ENCODE measurements at regions not wholly inside any gene's neighbourhood (a gene's known extent, or its start where the extent isn't known, plus 50 kb on each side); places are given as distances from the start of the nearest gene placed in this dataset.

GRCh38 chr17:79167486-79167885, 92.9 kb downstream of the ENGASE start:
- no peak for TF ChIP-seq LEF1 (IDR thresholded peaks at IDR 0.05; ENCODE audit: borderline replicate concordance)
- no peak for TF ChIP-seq FOXA1 (IDR thresholded peaks at IDR 0.05)
- no peak for DNase-seq (ENCODE audit: extremely low spot score)
- ChIA-PET CTCF (no interaction called here), POLR2A (no interaction called here)

- TF ChIP-seq FOXK2 (IDR thresholded peaks at IDR 0.05) = no peak
- no peak for TF ChIP-seq HDGF (IDR thresholded peaks at IDR 0.05; ENCODE audit: borderline replicate concordance)
- no peak for DNase-seq (ENCODE audit: extremely low spot score)
- ChIA-PET CTCF (interaction anchor here (0.6 kb wide), 1 partner anchor 22 kb away, joined by 3 read pairs; no protein-coding TSS in a partner anchor), POLR2A (no interaction called here)
Measured at GRCh38 chr17:79165756-79166473, 91.3 kb downstream of the ENGASE start.

GRCh38 chr17:79164913-79165695, 90.5 kb downstream of the ENGASE start:
- DNase-seq (ENCODE audit: extremely low spot score) = no peak

GRCh38 chr17:79164408-79164807, 89.8 kb downstream of the ENGASE start:
- CTCF ChIA-PET = no interaction called here
- no peak for TF ChIP-seq ELF4 (IDR thresholded peaks at IDR 0.05)
- TF ChIP-seq BHLHE40 (IDR thresholded peaks at IDR 0.05; ENCODE audit: borderline replicate concordance) = no peak
- TF ChIP-seq NFRKB (IDR thresholded peaks at IDR 0.05) = no peak
- no peak for TF ChIP-seq CTBP1 (IDR thresholded peaks at IDR 0.05; ENCODE audit: borderline replicate concordance)
- TF ChIP-seq TARDBP (IDR thresholded peaks at IDR 0.05) = no peak
- TF ChIP-seq L3MBTL2 (conservative IDR thresholded peaks at IDR 0.05) = no peak

More at GRCh38 chr17:79164913-79165695, 90.5 kb downstream of the ENGASE start:
- TF ChIP-seq ZNF384 (IDR thresholded peaks at IDR 0.05) (no peak), SUZ12 (IDR thresholded peaks at IDR 0.05) (no peak), FOXM1 (IDR thresholded peaks at IDR 0.05; ENCODE audit: borderline replicate concordance) (no peak), PKNOX1 (IDR thresholded peaks at IDR 0.05) (no peak), L3MBTL2 (conservative IDR thresholded peaks at IDR 0.05) (no peak), HDGF (IDR thresholded peaks at IDR 0.05; ENCODE audit: borderline replicate concordance) (no peak), FOXK2 (IDR thresholded peaks at IDR 0.05) (no peak), LEF1 (IDR thresholded peaks at IDR 0.05; ENCODE audit: borderline replicate concordance) (no peak), CTBP1 (IDR thresholded peaks at IDR 0.05; ENCODE audit: borderline replicate concordance) (no peak), BHLHE40 (IDR thresholded peaks at IDR 0.05; ENCODE audit: borderline replicate concordance) (no peak), FOXA1 (IDR thresholded peaks at IDR 0.05) (no peak), ELF4 (IDR thresholded peaks at IDR 0.05) (no peak)
- CTCF ChIA-PET = no interaction called here
- POLR2A ChIA-PET = no interaction called here

GRCh38 chr17:79163071-79163470, 88.4 kb downstream of the ENGASE start:
- CTCF ChIA-PET = no interaction called here
- POLR2A ChIA-PET = no interaction called here
- TF ChIP-seq ARNT (IDR thresholded peaks at IDR 0.05) (no peak), SP1 (IDR thresholded peaks at IDR 0.05) (no peak), L3MBTL2 (conservative IDR thresholded peaks at IDR 0.05) (no peak), FOXM1 (IDR thresholded peaks at IDR 0.05; ENCODE audit: borderline replicate concordance) (no peak), LEF1 (IDR thresholded peaks at IDR 0.05; ENCODE audit: borderline replicate concordance) (no peak), SUZ12 (IDR thresholded peaks at IDR 0.05) (no peak), ZNF384 (IDR thresholded peaks at IDR 0.05) (no peak), PKNOX1 (IDR thresholded peaks at IDR 0.05) (no peak), CTBP1 (IDR thresholded peaks at IDR 0.05; ENCODE audit: borderline replicate concordance) (no peak), FOXK2 (IDR thresholded peaks at IDR 0.05) (no peak)
- DNase-seq (ENCODE audit: extremely low spot score) = no peak

More at GRCh38 chr17:79164408-79164807, 89.8 kb downstream of the ENGASE start:
- no peak for DNase-seq (ENCODE audit: extremely low spot score)
- POLR2A ChIA-PET = no interaction called here

- no peak for DNase-seq (ENCODE audit: extremely low spot score)
- ChIA-PET POLR2A (no interaction called here), CTCF (no interaction called here)
- no peak for TF ChIP-seq ARNT (IDR thresholded peaks at IDR 0.05)
- TF ChIP-seq HDGF (IDR thresholded peaks at IDR 0.05; ENCODE audit: borderline replicate concordance) = no peak
- no peak for TF ChIP-seq FOXK2 (IDR thresholded peaks at IDR 0.05)
- TF ChIP-seq BHLHE40 (IDR thresholded peaks at IDR 0.05; ENCODE audit: borderline replicate concordance) = no peak
- no peak for TF ChIP-seq SP1 (IDR thresholded peaks at IDR 0.05)
- no peak for TF ChIP-seq ELF4 (IDR thresholded peaks at IDR 0.05)
Measured at GRCh38 chr17:79162012-79162963, 87.7 kb downstream of the ENGASE start.
